ENCODE measurements at regions not wholly inside any gene's neighbourhood (a gene's known extent, or its start where the extent isn't known, plus 50 kb on each side); places are given as distances from the start of the nearest gene placed in this dataset.

DNA sequence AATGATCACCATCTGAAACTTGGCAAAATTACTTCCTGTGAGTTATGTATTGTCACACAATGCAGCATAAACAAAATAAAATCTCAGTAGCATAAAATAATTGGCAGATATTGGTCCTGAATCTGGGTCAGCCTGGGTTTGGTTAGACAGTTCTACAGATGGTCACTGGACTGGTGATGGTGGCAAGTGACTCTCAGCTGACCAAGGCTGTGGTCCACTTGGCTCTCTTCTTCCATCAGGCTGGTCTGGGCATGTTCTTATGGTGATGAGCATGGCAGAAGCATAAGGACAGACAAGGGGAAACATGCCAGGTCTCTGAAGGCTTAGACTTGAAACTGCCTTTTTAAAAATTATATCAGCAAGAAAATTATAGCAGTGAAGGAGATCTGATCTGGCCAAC is 1205.0 kb upstream of the EPHA6 start:
- BruUV-seq (replicated peaks): no TSS peak
- H3K9me2 ChIP-seq (ENCODE audit: insufficient read depth): no peaks in the 10 kb centered on the region
- H3K9ac ChIP-seq (ENCODE audit: low read length): no peak overlapping the region
- ATAC-seq (no peak), DNase-seq (ENCODE audit: low read depth, low spot score) (no peak)
- no peak overlapping the region for H3K4me3 ChIP-seq (replicated peaks in 1 of 2; ENCODE audit: low read depth in 1 of 2, low read length in 2 of 2)
- POLR2A ChIA-PET: no interaction called here
- RAD21 ChIA-PET (ENCODE audit: low non-redundant PET in 1 of 2, low total read pairs in 2 of 2, uncharacterized antibody in 2 of 2, unreplicated experiment in 2 of 2): no interaction called here
- H3K36me3 ChIP-seq (ENCODE audit: control insufficient read depth in 1 of 2, insufficient read depth in 2 of 2, low read length in 2 of 2): no peaks in the 10 kb centered on the region
- no peak overlapping the region for H3K4me2 ChIP-seq (ENCODE audit: low read length)
- no peak for TF ChIP-seq EZH2 (IDR thresholded peaks at IDR 0.05)
- no peak for TF ChIP-seq POLR2AphosphoS5 (IDR thresholded peaks at IDR 0.05; ENCODE audit: low read depth, low read length)
- no peak for TF ChIP-seq YY1 (IDR thresholded peaks at IDR 0.05; ENCODE audit: extremely low read depth, insufficient replicate concordance, low read depth, low read length)
- no peak for TF ChIP-seq CEBPB (IDR thresholded peaks at IDR 0.05; ENCODE audit: low read depth)
- TF ChIP-seq, protein P1, sequence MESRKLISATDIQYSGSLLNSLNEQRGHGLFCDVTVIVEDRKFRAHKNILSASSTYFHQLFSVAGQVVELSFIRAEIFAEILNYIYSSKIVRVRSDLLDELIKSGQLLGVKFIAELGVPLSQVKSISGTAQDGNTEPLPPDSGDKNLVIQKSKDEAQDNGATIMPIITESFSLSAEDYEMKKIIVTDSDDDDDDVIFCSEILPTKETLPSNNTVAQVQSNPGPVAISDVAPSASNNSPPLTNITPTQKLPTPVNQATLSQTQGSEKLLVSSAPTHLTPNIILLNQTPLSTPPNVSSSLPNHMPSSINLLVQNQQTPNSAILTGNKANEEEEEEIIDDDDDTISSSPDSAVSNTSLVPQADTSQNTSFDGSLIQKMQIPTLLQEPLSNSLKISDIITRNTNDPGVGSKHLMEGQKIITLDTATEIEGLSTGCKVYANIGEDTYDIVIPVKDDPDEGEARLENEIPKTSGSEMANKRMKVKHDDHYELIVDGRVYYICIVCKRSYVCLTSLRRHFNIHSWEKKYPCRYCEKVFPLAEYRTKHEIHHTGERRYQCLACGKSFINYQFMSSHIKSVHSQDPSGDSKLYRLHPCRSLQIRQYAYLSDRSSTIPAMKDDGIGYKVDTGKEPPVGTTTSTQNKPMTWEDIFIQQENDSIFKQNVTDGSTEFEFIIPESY (IDR thresholded peaks at IDR 0.05; ENCODE audit: extremely low read depth, insufficient replicate concordance, low read length): no peak
- no peak for TF ChIP-seq SRF (IDR thresholded peaks at IDR 0.05; ENCODE audit: low read depth)
- no peak for TF ChIP-seq SIN3A (IDR thresholded peaks at IDR 0.05; ENCODE audit: low read depth)
- H3K9me3 ChIP-seq (ENCODE audit: control insufficient read depth in 1 of 2, insufficient read depth in 1 of 2, low read depth in 1 of 2, low read length in 2 of 2): peaks cover 8 to 19% of the 10 kb centered on the region in 2 experiments; a peak in 2 of 4 replicates
- intact Hi-C loops (cut with micrococcal nuclease): no loop called here
- no peak overlapping the region for H3K27ac ChIP-seq (ENCODE audit: low read depth, low read length)
- H4K20me1 ChIP-seq (ENCODE audit: insufficient read depth): no peaks in the 10 kb centered on the region
- no peak overlapping the region for H2AFZ ChIP-seq (ENCODE audit: low read depth, low read length, poor library complexity, severe bottlenecking)
- H3K27me3 ChIP-seq (ENCODE audit: insufficient read depth, low read length): no peaks in the 10 kb centered on the region
- H3K79me2 ChIP-seq (ENCODE audit: insufficient read depth, low read length): no peaks in the 10 kb centered on the region
- no peaks in the 10 kb centered on the region for H3K4me1 ChIP-seq (ENCODE audit: control insufficient read depth in 1 of 2, insufficient read depth in 2 of 2, low read length in 2 of 2)
- CTCF ChIA-PET: no interaction called here

DNA sequence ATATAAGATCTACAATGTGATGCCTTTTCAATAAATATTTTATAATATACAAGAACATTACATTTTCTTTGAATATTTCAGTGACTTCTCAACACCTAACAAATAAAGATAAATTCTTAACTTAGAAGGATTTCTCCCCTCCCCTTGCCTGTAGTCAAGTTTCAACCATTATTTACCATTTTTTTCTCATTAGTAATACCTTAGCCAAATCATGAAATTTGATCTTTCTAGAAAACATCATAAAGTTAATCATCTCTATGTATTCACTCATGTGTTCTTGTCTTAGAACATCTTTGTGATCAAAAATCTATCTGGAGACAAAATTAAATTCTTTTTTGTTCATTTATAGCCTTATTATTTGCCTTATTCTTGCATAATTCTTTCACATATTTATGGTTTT is 1201.8 kb upstream of the EPHA6 start:
- H3K4me3 ChIP-seq (replicated peaks in 1 of 2; ENCODE audit: low read depth in 1 of 2, low read length in 2 of 2): no peak overlapping the region
- intact Hi-C loops (cut with micrococcal nuclease): no loop called here
- no peak overlapping the region for H3K27ac ChIP-seq (ENCODE audit: low read depth, low read length)
- BruUV-seq (replicated peaks): no TSS peak
- no peak overlapping the region for H2AFZ ChIP-seq (ENCODE audit: low read depth, low read length, poor library complexity, severe bottlenecking)
- no peaks in the 10 kb centered on the region for H3K36me3 ChIP-seq (ENCODE audit: control insufficient read depth in 1 of 2, insufficient read depth in 2 of 2, low read length in 2 of 2)
- DNase-seq (ENCODE audit: low read depth, low spot score) (no peak), ATAC-seq (no peak)
- H3K4me2 ChIP-seq (ENCODE audit: low read length): no peak overlapping the region
- H3K9me3 ChIP-seq (ENCODE audit: control insufficient read depth in 1 of 2, insufficient read depth in 1 of 2, low read depth in 1 of 2, low read length in 2 of 2): peaks cover 7 to 15% of the 10 kb centered on the region in 2 experiments; a peak in 3 of 4 replicates
- H4K20me1 ChIP-seq (ENCODE audit: insufficient read depth): no peaks in the 10 kb centered on the region
- ChIA-PET POLR2A (no interaction called here), RAD21 (ENCODE audit: low non-redundant PET in 1 of 2, low total read pairs in 2 of 2, uncharacterized antibody in 2 of 2, unreplicated experiment in 2 of 2) (no interaction called here), CTCF (no interaction called here)
- H3K27me3 ChIP-seq (ENCODE audit: insufficient read depth, low read length): no peaks in the 10 kb centered on the region
- H3K9ac ChIP-seq (ENCODE audit: low read length): no peak overlapping the region
- no peaks in the 10 kb centered on the region for H3K9me2 ChIP-seq (ENCODE audit: insufficient read depth)
- H3K79me2 ChIP-seq (ENCODE audit: insufficient read depth, low read length): no peaks in the 10 kb centered on the region
- H3K4me1 ChIP-seq (ENCODE audit: control insufficient read depth in 1 of 2, insufficient read depth in 2 of 2, low read length in 2 of 2): no peaks in the 10 kb centered on the region
- TF ChIP-seq RAD21 (IDR thresholded peaks at IDR 0.05; ENCODE audit: low read depth) (no peak), REST (IDR thresholded peaks at IDR 0.05; ENCODE audit: low read depth) (no peak), ELF1 (IDR thresholded peaks at IDR 0.05; ENCODE audit: borderline replicate concordance, low read depth) (no peak), POLR2A (IDR thresholded peaks at IDR 0.05; ENCODE audit: borderline replicate concordance, extremely low read depth, insufficient read depth, insufficient read length) (no peak), CEBPB (IDR thresholded peaks at IDR 0.05; ENCODE audit: low read depth) (no peak), JUND (IDR thresholded peaks at IDR 0.05) (no peak), SP1 (IDR thresholded peaks at IDR 0.05; ENCODE audit: low read depth) (no peak), FOSL1 (IDR thresholded peaks at IDR 0.05; ENCODE audit: low read depth) (no peak), EZH2phosphoT487 (IDR thresholded peaks at IDR 0.05; ENCODE audit: borderline replicate concordance) (no peak)
